COR-L47 (cell line): ENCODE measurements at regions not wholly inside any gene's neighbourhood (a gene's known extent, or its start where the extent isn't known, plus 50 kb on each side); places are given as distances from the start of the nearest gene placed in this dataset.
"Not testable (repeated sequence)": the region's sequence is repeated elsewhere in the genome, so short reads cannot be mapped to it uniquely, and the experiment has no call there.

ENCODE experiments used
- DNase-seq: peaks from one replicate; lab custom pipeline; 2025; lab: John Stamatoyannopoulos, UW

- DNase-seq, result no peak
Observed at GRCh38 chr6:27106382-27106781, 141.1 kb upstream of the PRSS16 start.

GRCh38 chr6:27111743-27112142 is 135.8 kb upstream of the PRSS16 start:
- no peak for DNase-seq

GRCh38 chr6:27112974-27113373 is 134.5 kb upstream of the PRSS16 start:
- DNase-seq, result no peak

GRCh38 chr6:27119329-27119728 is 128.2 kb upstream of the PRSS16 start:
- no peak for DNase-seq

GRCh38 chr6:27119761-27120160 is 127.7 kb upstream of the PRSS16 start:
- DNase-seq, result no peak

- no peak for DNase-seq
Observed at GRCh38 chr6:27121640-27122039, 125.9 kb upstream of the PRSS16 start.

- no peak for DNase-seq
Observed at GRCh38 chr6:27124252-27124657, 123.2 kb upstream of the PRSS16 start.

- no peak for DNase-seq
Observed at GRCh38 chr6:27126046-27126814, 121.3 kb upstream of the PRSS16 start.

- DNase-seq, result peak; percentile 34
Observed at GRCh38 chr6:27126815-27127537, 120.5 kb upstream of the PRSS16 start.

- not testable (repeated sequence) for DNase-seq
Observed at GRCh38 chr6:27127874-27128273, 119.6 kb upstream of the PRSS16 start.

GRCh38 chr6:27128311-27129094 is 119.0 kb upstream of the PRSS16 start:
- no peak for DNase-seq

GRCh38 chr6:27129095-27129815 is 118.2 kb upstream of the PRSS16 start:
- no peak for DNase-seq

- DNase-seq, result no peak
Observed at GRCh38 chr6:27129917-27130316, 117.6 kb upstream of the PRSS16 start.

- DNase-seq, result no peak
Observed at GRCh38 chr6:27130668-27131428, 116.7 kb upstream of the PRSS16 start.

- not testable (repeated sequence) for DNase-seq
Observed at GRCh38 chr6:27132282-27132531, 115.3 kb upstream of the PRSS16 start.

- DNase-seq, result peak; percentile 97
Observed at GRCh38 chr6:27132532-27133280, 114.8 kb upstream of the PRSS16 start.

GRCh38 chr6:27133281-27134227 is 113.9 kb upstream of the PRSS16 start:
- DNase-seq, result peak; percentile 55

GRCh38 chr6:27135087-27135657 is 112.3 kb upstream of the PRSS16 start:
- no peak for DNase-seq

GRCh38 chr6:27136077-27136644 is 111.3 kb upstream of the PRSS16 start:
- no peak for DNase-seq
